ENCODE measurements at regions not wholly inside any gene's neighbourhood (a gene's known extent, or its start where the extent isn't known, plus 50 kb on each side); places are given as distances from the start of the nearest gene placed in this dataset.

- Histone ChIP-seq H4K5ac (ENCODE audit: low read length) (no peak overlapping the region), H3K56ac (ENCODE audit: low read length) (no peak overlapping the region), H3K27me3 (ENCODE audit: insufficient read depth, low read length, poor library complexity) (no peaks in the 10 kb centered on the region), H3K4ac (ENCODE audit: low read depth, low read length) (no peak overlapping the region), H2BK15ac (replicated peaks; ENCODE audit: low read depth) (no peak overlapping the region), H2BK5ac (ENCODE audit: low read length) (no peak overlapping the region), H3K9ac (ENCODE audit: low read length) (no peak overlapping the region), H3K79me2 (ENCODE audit: control insufficient read depth, insufficient read depth, low read length) (no peaks in the 10 kb centered on the region), H2BK120ac (ENCODE audit: low read depth, low read length) (no peak overlapping the region), H3K4me1 (ENCODE audit: control insufficient read depth, low read depth, low read length) (no peaks in the 10 kb centered on the region), H3K18ac (ENCODE audit: low read length) (no peak overlapping the region), H3K4me3 (ENCODE audit: low read length) (no peak overlapping the region), H3K27ac (ENCODE audit: low read depth, low read length) (no peak overlapping the region), H3K4me2 (ENCODE audit: low read length) (no peak overlapping the region), H4K8ac (ENCODE audit: low read depth, low read length) (no peak overlapping the region), H3K23ac (ENCODE audit: low read length) (no peak overlapping the region), H3K36me3 (ENCODE audit: control insufficient read depth, insufficient read depth, low read length) (no peaks in the 10 kb centered on the region), H3K79me1 (ENCODE audit: low read length) (no peaks in the 10 kb centered on the region), H2AK5ac (ENCODE audit: low read length) (no peak overlapping the region)
- WGBS (ENCODE audit: extremely low coverage, insufficient coverage, low lambda C conversion rate), result no CpG with 5 or more reads among the region's 5 CpGs
- no peak for DNase-seq
Observed at GRCh38 chr17:27217631-27218030, 76.3 kb upstream of the WSB1 start.

- no peak overlapping the region for H3K56ac ChIP-seq (ENCODE audit: low read length)
- H3K4me2 ChIP-seq (ENCODE audit: low read length), result no peak overlapping the region
- H3K79me2 ChIP-seq (ENCODE audit: control insufficient read depth, insufficient read depth, low read length), result no peaks in the 10 kb centered on the region
- H2AK5ac ChIP-seq (ENCODE audit: low read length), result no peak overlapping the region
- H2BK15ac ChIP-seq (replicated peaks; ENCODE audit: low read depth), result no peak overlapping the region
- H3K27me3 ChIP-seq (ENCODE audit: insufficient read depth, low read length, poor library complexity), result no peaks in the 10 kb centered on the region
- no peak overlapping the region for H3K23ac ChIP-seq (ENCODE audit: low read length)
- no peak overlapping the region for H4K8ac ChIP-seq (ENCODE audit: low read depth, low read length)
- no peaks in the 10 kb centered on the region for H3K4me1 ChIP-seq (ENCODE audit: control insufficient read depth, low read depth, low read length)
- no peak overlapping the region for H2BK120ac ChIP-seq (ENCODE audit: low read depth, low read length)
- no peak for DNase-seq
- WGBS (ENCODE audit: extremely low coverage, insufficient coverage, low lambda C conversion rate), result no CpG with 5 or more reads among the region's 3 CpGs
- no peaks in the 10 kb centered on the region for H3K79me1 ChIP-seq (ENCODE audit: low read length)
- H3K36me3 ChIP-seq (ENCODE audit: control insufficient read depth, insufficient read depth, low read length), result no peaks in the 10 kb centered on the region
- no peak overlapping the region for H3K4ac ChIP-seq (ENCODE audit: low read depth, low read length)
- no peak overlapping the region for H2BK5ac ChIP-seq (ENCODE audit: low read length)
- H3K18ac ChIP-seq (ENCODE audit: low read length), result no peak overlapping the region
- no peak overlapping the region for H4K5ac ChIP-seq (ENCODE audit: low read length)
- H3K4me3 ChIP-seq (ENCODE audit: low read length), result no peak overlapping the region
- H3K9ac ChIP-seq (ENCODE audit: low read length), result no peak overlapping the region
- H3K27ac ChIP-seq (ENCODE audit: low read depth, low read length), result no peak overlapping the region
Observed at GRCh38 chr17:27218041-27218440, 75.9 kb upstream of the WSB1 start.

- H3K56ac ChIP-seq (ENCODE audit: low read length), result no peak overlapping the region
- H3K79me1 ChIP-seq (ENCODE audit: low read length), result no peaks in the 10 kb centered on the region
- H3K27ac ChIP-seq (ENCODE audit: low read depth, low read length), result no peak overlapping the region
- H3K79me2 ChIP-seq (ENCODE audit: control insufficient read depth, insufficient read depth, low read length), result no peaks in the 10 kb centered on the region
- H3K36me3 ChIP-seq (ENCODE audit: control insufficient read depth, insufficient read depth, low read length), result no peaks in the 10 kb centered on the region
- H3K4me1 ChIP-seq (ENCODE audit: control insufficient read depth, low read depth, low read length), result no peaks in the 10 kb centered on the region
- H3K9ac ChIP-seq (ENCODE audit: low read length), result no peak overlapping the region
- no peak overlapping the region for H3K4ac ChIP-seq (ENCODE audit: low read depth, low read length)
- H2BK120ac ChIP-seq (ENCODE audit: low read depth, low read length), result no peak overlapping the region
- H2BK5ac ChIP-seq (ENCODE audit: low read length), result no peak overlapping the region
- no CpG with 5 or more reads among the region's 6 CpGs for WGBS (ENCODE audit: extremely low coverage, insufficient coverage, low lambda C conversion rate)
- H3K4me3 ChIP-seq (ENCODE audit: low read length), result no peak overlapping the region
- no peak overlapping the region for H4K5ac ChIP-seq (ENCODE audit: low read length)
- H2AK5ac ChIP-seq (ENCODE audit: low read length), result no peak overlapping the region
- no peak overlapping the region for H4K8ac ChIP-seq (ENCODE audit: low read depth, low read length)
- no peak overlapping the region for H3K18ac ChIP-seq (ENCODE audit: low read length)
- H2BK15ac ChIP-seq (replicated peaks; ENCODE audit: low read depth), result no peak overlapping the region
- H3K23ac ChIP-seq (ENCODE audit: low read length), result no peak overlapping the region
- no peak overlapping the region for H3K4me2 ChIP-seq (ENCODE audit: low read length)
- no peaks in the 10 kb centered on the region for H3K27me3 ChIP-seq (ENCODE audit: insufficient read depth, low read length, poor library complexity)
- no peak for DNase-seq
Observed at GRCh38 chr17:27218719-27219488, 75.0 kb upstream of the WSB1 start.

GRCh38 chr17:27222515-27222914, 71.4 kb upstream of the WSB1 start:
- no CpG with 5 or more reads among the region's 1 CpG for WGBS (ENCODE audit: extremely low coverage, insufficient coverage, low lambda C conversion rate)
- Histone ChIP-seq H3K4me3 (ENCODE audit: low read length) (no peak overlapping the region), H2BK120ac (ENCODE audit: low read depth, low read length) (no peak overlapping the region), H4K5ac (ENCODE audit: low read length) (no peak overlapping the region), H3K18ac (ENCODE audit: low read length) (no peak overlapping the region), H2BK5ac (ENCODE audit: low read length) (no peak overlapping the region), H3K36me3 (ENCODE audit: control insufficient read depth, insufficient read depth, low read length) (no peaks in the 10 kb centered on the region), H3K79me1 (ENCODE audit: low read length) (no peaks in the 10 kb centered on the region), H3K23ac (ENCODE audit: low read length) (no peak overlapping the region), H3K27me3 (ENCODE audit: insufficient read depth, low read length, poor library complexity) (no peaks in the 10 kb centered on the region), H3K9ac (ENCODE audit: low read length) (no peak overlapping the region), H3K4me1 (ENCODE audit: control insufficient read depth, low read depth, low read length) (no peaks in the 10 kb centered on the region), H3K4me2 (ENCODE audit: low read length) (no peak overlapping the region), H4K8ac (ENCODE audit: low read depth, low read length) (no peak overlapping the region), H2BK15ac (replicated peaks; ENCODE audit: low read depth) (no peak overlapping the region), H3K56ac (ENCODE audit: low read length) (no peak overlapping the region), H2AK5ac (ENCODE audit: low read length) (no peak overlapping the region), H3K79me2 (ENCODE audit: control insufficient read depth, insufficient read depth, low read length) (no peaks in the 10 kb centered on the region), H3K4ac (ENCODE audit: low read depth, low read length) (no peak overlapping the region), H3K27ac (ENCODE audit: low read depth, low read length) (no peak overlapping the region)
- no peak for DNase-seq

GRCh38 chr17:27224526-27225315, 69.2 kb upstream of the WSB1 start:
- no peak overlapping the region for H3K23ac ChIP-seq (ENCODE audit: low read length)
- H3K56ac ChIP-seq (ENCODE audit: low read length), result no peak overlapping the region
- H3K4me2 ChIP-seq (ENCODE audit: low read length), result no peak overlapping the region
- H3K79me2 ChIP-seq (ENCODE audit: control insufficient read depth, insufficient read depth, low read length), result no peaks in the 10 kb centered on the region
- H4K8ac ChIP-seq (ENCODE audit: low read depth, low read length), result no peak overlapping the region
- no peak overlapping the region for H3K4me3 ChIP-seq (ENCODE audit: low read length)
- H3K27ac ChIP-seq (ENCODE audit: low read depth, low read length), result no peak overlapping the region
- H2BK120ac ChIP-seq (ENCODE audit: low read depth, low read length), result no peak overlapping the region
- H3K27me3 ChIP-seq (ENCODE audit: insufficient read depth, low read length, poor library complexity), result no peaks in the 10 kb centered on the region
- WGBS (ENCODE audit: extremely low coverage, insufficient coverage, low lambda C conversion rate), result no CpG with 5 or more reads among the region's 5 CpGs
- no peak overlapping the region for H4K5ac ChIP-seq (ENCODE audit: low read length)
- H2BK5ac ChIP-seq (ENCODE audit: low read length), result no peak overlapping the region
- no peak overlapping the region for H2AK5ac ChIP-seq (ENCODE audit: low read length)
- no peak overlapping the region for H2BK15ac ChIP-seq (replicated peaks; ENCODE audit: low read depth)
- no peak for DNase-seq
- H3K79me1 ChIP-seq (ENCODE audit: low read length), result no peaks in the 10 kb centered on the region
- no peak overlapping the region for H3K9ac ChIP-seq (ENCODE audit: low read length)
- H3K4me1 ChIP-seq (ENCODE audit: control insufficient read depth, low read depth, low read length), result no peaks in the 10 kb centered on the region
- no peak overlapping the region for H3K18ac ChIP-seq (ENCODE audit: low read length)
- no peaks in the 10 kb centered on the region for H3K36me3 ChIP-seq (ENCODE audit: control insufficient read depth, insufficient read depth, low read length)
- H3K4ac ChIP-seq (ENCODE audit: low read depth, low read length), result no peak overlapping the region
